Heart left ventricle (tissue), 13 donors: ENCODE measurements at regions not wholly inside any gene's neighbourhood (a gene's known extent, or its start where the extent isn't known, plus 50 kb on each side); places are given as distances from the start of the nearest gene placed in this dataset.

Source experiments
- POLR2A ChIP-seq, 2 donors: fragments of 450-650 bp; IDR thresholded peaks; one replicate each; pipeline ENCODE4 v1.6.1; 2017; ENCODE audit warnings: antibody characterized with exemption in 2 of 2, mild to moderate bottlenecking in 2 of 2, moderate library complexity in 2 of 2
- TF ChIP-seq, protein P1 (sequence below), 12 donors: fragments of 200-600 bp; sonication (generic) in 4 of 12; IDR thresholded peaks; one replicate each; pipeline versions ENCODE4 v1.5.0 to v1.8.0; 2018 to 2022; ENCODE audit warnings: antibody characterized with exemption in 12 of 12, mild to moderate bottlenecking in 5 of 12
- donor health status: ischemic (EF 13 %, LVEDD 7.1; RV severe dilation, severe dysfunction).
- donor health status: DM: no; HTN: yes; CAD: no.
- donor health status: DM: no; HTN: no; CAD: no.
- donor health status: ischemic (EF 25% LVEDD 6.9; RV normal size, moderate dysfunction).
- donor health status: ischemic (EF 25% LVEDD 5.7; RV mildly dilated, moderate dysfunction).
- donor health status: ischemic (EF 35%, LVEDD 5.7; RV mildly dilated, moderate dysfunction).
- donor health status: nonischemic (EF 11% LVEDD 7.7; RV severe dilation, severe dysfunction).
- donor health status: DM: yes; HTN: yes; CAD: no.
- donor health status: PGD.
- donor health status: ischemic (EF 29% LVEDD 5.4; RV normal size, mild dysfunction).
- donor health status: nonischemic (EF 23%, LVEDD 6.1; RV moderate dilation, normal function).

GRCh38 chr3:166302331-166302730 is 465.1 kb upstream of the BCHE start:
- TF ChIP-seq, protein P1, sequence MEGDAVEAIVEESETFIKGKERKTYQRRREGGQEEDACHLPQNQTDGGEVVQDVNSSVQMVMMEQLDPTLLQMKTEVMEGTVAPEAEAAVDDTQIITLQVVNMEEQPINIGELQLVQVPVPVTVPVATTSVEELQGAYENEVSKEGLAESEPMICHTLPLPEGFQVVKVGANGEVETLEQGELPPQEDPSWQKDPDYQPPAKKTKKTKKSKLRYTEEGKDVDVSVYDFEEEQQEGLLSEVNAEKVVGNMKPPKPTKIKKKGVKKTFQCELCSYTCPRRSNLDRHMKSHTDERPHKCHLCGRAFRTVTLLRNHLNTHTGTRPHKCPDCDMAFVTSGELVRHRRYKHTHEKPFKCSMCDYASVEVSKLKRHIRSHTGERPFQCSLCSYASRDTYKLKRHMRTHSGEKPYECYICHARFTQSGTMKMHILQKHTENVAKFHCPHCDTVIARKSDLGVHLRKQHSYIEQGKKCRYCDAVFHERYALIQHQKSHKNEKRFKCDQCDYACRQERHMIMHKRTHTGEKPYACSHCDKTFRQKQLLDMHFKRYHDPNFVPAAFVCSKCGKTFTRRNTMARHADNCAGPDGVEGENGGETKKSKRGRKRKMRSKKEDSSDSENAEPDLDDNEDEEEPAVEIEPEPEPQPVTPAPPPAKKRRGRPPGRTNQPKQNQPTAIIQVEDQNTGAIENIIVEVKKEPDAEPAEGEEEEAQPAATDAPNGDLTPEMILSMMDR (IDR thresholded peaks at IDR 0.05): no peak
- no peak for TF ChIP-seq POLR2A (IDR thresholded peaks at IDR 0.05)
